Effector memory CD4-positive, alpha-beta T cell (primary cell): ENCODE measurements at regions not wholly inside any gene's neighbourhood (a gene's known extent, or its start where the extent isn't known, plus 50 kb on each side); places are given as distances from the start of the nearest gene placed in this dataset.

ENCODE experiments used
- DNase-seq, 3 donors: peaks; one replicate each; pipeline ENCODE4 v3.0.0-alpha.2; 2020
- H3K27ac ChIP-seq: 2 replicates; pipeline ENCODE4 v1.7.0; 2013; ENCODE audit warnings: mild to moderate bottlenecking, low read length, moderate library complexity; ENCODE audit not compliant: insufficient read depth, poor library complexity, severe bottlenecking
- H3K27me3 ChIP-seq: replicated peaks from 2 replicates; pipeline ENCODE4 v1.7.0; 2013; ENCODE audit warnings: mild to moderate bottlenecking, low read length; ENCODE audit not compliant: insufficient read depth, control insufficient read depth, poor library complexity, severe bottlenecking
- H3K36me3 ChIP-seq: 2 replicates; pipeline ENCODE4 v1.7.0; 2013; ENCODE audit warnings: mild to moderate bottlenecking, low read length, moderate library complexity; ENCODE audit not compliant: control insufficient read depth, insufficient read depth
- H3K4me1 ChIP-seq: 2 replicates; pipeline ENCODE4 v1.7.0; 2013; ENCODE audit warnings: low read length, mild to moderate bottlenecking; ENCODE audit not compliant: control insufficient read depth, insufficient read depth, poor library complexity, severe bottlenecking
- H3K4me3 ChIP-seq: 2 replicates; pipeline ENCODE4 v1.7.0; 2013; ENCODE audit warnings: low read length, low read depth, mild to moderate bottlenecking; ENCODE audit not compliant: insufficient read depth, poor library complexity, severe bottlenecking
- H3K9me3 ChIP-seq: 2 replicates; pipeline ENCODE4 v1.7.0; 2013; ENCODE audit warnings: mild to moderate bottlenecking, low read length, moderate library complexity; ENCODE audit not compliant: control insufficient read depth

- Histone ChIP-seq H3K4me1 (no peaks in the 10 kb centered on the region), H3K27ac (no peak overlapping the region), H3K9me3 (no peaks in the 10 kb centered on the region), H3K4me3 (no peak overlapping the region), H3K36me3 (no peaks in the 10 kb centered on the region), H3K27me3 (no peaks in the 10 kb centered on the region)
- no peak for DNase-seq
These were observed 107.0 kb upstream of the EPHA5 start for GRCh38 chr4:65777270-65777669.

GRCh38 chr4:65773636-65774035 is 103.3 kb upstream of the EPHA5 start:
- H3K36me3 ChIP-seq: no peaks in the 10 kb centered on the region
- no peak overlapping the region for H3K27ac ChIP-seq
- no peaks in the 10 kb centered on the region for H3K9me3 ChIP-seq
- no peaks in the 10 kb centered on the region for H3K4me1 ChIP-seq
- no peak overlapping the region for H3K4me3 ChIP-seq
- DNase-seq: no peak
- no peaks in the 10 kb centered on the region for H3K27me3 ChIP-seq

GRCh38 chr4:65747386-65747785 is 77.1 kb upstream of the EPHA5 start:
- Histone ChIP-seq H3K4me1 (no peaks in the 10 kb centered on the region), H3K27ac (no peak overlapping the region), H3K4me3 (no peak overlapping the region), H3K27me3 (no peaks in the 10 kb centered on the region), H3K9me3 (no peaks in the 10 kb centered on the region), H3K36me3 (no peaks in the 10 kb centered on the region)
- DNase-seq: no peak

- no peaks in the 10 kb centered on the region for H3K36me3 ChIP-seq
- DNase-seq: no peak
- H3K9me3 ChIP-seq: no peaks in the 10 kb centered on the region
- no peak overlapping the region for H3K27ac ChIP-seq
- H3K27me3 ChIP-seq: no peaks in the 10 kb centered on the region
- no peaks in the 10 kb centered on the region for H3K4me1 ChIP-seq
- H3K4me3 ChIP-seq: no peak overlapping the region
These were observed 67.8 kb upstream of the EPHA5 start for GRCh38 chr4:65738134-65738533.

- no peaks in the 10 kb centered on the region for H3K9me3 ChIP-seq
- H3K4me1 ChIP-seq: no peaks in the 10 kb centered on the region
- no peaks in the 10 kb centered on the region for H3K36me3 ChIP-seq
- no peak overlapping the region for H3K27ac ChIP-seq
- DNase-seq: no peak
- H3K27me3 ChIP-seq: no peaks in the 10 kb centered on the region
- no peak overlapping the region for H3K4me3 ChIP-seq
These were observed 67.4 kb upstream of the EPHA5 start for GRCh38 chr4:65737672-65738071.

GRCh38 chr4:65724973-65725372 is 54.7 kb upstream of the EPHA5 start:
- H3K4me1 ChIP-seq: no peaks in the 10 kb centered on the region
- no peaks in the 10 kb centered on the region for H3K27me3 ChIP-seq
- H3K9me3 ChIP-seq: no peaks in the 10 kb centered on the region
- no peak for DNase-seq
- no peaks in the 10 kb centered on the region for H3K36me3 ChIP-seq
- H3K4me3 ChIP-seq: no peak overlapping the region
- H3K27ac ChIP-seq: no peak overlapping the region
